ENCODE measurements at regions not wholly inside any gene's neighbourhood (a gene's known extent, or its start where the extent isn't known, plus 50 kb on each side); places are given as distances from the start of the nearest gene placed in this dataset.

DNA sequence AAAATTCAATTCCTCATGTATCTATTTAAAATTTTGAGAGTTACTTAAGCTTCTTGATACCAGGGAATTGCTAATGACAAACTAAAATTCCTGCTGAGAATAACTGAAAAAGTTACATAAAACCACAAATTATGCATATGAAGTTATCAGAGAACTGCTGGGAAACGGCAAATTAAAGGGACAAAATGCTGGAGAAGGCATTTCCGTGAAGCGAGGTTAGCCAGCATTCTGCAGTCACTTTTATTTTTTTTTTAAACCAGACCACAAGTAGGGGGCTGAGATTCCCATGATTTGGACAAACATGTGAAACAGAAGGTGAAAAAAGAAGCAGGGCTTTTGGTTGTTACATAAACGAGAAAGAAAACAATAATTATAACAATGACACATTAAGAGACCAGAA, 737.6 kb upstream of the CHRM3 start:
- TF ChIP-seq AKAP8 (CRISPR knock-in tag; IDR thresholded peaks at IDR 0.05) (no peak), RNF2 (conservative IDR thresholded peaks at IDR 0.05; ENCODE audit: low read depth) (no peak), CTCF (CRISPR knock-in tag; IDR thresholded peaks at IDR 0.05) (no peak), POLR2A (IDR thresholded peaks at IDR 0.05; ENCODE audit: insufficient read depth in 1 of 2, low read depth in 2 of 2, low read length in 2 of 2) (no peak), SMC3 (IDR thresholded peaks at IDR 0.05; ENCODE audit: low read length) (no peak), MXI1 (IDR thresholded peaks at IDR 0.05; ENCODE audit: borderline replicate concordance, low read depth, low read length) (no peak), FOXA3 (CRISPR knock-in tag; IDR thresholded peaks at IDR 0.05) (no peak), TAF1 (CRISPR knock-in tag; IDR thresholded peaks at IDR 0.05) (no peak)
- TF ChIP-seq, protein P1, sequence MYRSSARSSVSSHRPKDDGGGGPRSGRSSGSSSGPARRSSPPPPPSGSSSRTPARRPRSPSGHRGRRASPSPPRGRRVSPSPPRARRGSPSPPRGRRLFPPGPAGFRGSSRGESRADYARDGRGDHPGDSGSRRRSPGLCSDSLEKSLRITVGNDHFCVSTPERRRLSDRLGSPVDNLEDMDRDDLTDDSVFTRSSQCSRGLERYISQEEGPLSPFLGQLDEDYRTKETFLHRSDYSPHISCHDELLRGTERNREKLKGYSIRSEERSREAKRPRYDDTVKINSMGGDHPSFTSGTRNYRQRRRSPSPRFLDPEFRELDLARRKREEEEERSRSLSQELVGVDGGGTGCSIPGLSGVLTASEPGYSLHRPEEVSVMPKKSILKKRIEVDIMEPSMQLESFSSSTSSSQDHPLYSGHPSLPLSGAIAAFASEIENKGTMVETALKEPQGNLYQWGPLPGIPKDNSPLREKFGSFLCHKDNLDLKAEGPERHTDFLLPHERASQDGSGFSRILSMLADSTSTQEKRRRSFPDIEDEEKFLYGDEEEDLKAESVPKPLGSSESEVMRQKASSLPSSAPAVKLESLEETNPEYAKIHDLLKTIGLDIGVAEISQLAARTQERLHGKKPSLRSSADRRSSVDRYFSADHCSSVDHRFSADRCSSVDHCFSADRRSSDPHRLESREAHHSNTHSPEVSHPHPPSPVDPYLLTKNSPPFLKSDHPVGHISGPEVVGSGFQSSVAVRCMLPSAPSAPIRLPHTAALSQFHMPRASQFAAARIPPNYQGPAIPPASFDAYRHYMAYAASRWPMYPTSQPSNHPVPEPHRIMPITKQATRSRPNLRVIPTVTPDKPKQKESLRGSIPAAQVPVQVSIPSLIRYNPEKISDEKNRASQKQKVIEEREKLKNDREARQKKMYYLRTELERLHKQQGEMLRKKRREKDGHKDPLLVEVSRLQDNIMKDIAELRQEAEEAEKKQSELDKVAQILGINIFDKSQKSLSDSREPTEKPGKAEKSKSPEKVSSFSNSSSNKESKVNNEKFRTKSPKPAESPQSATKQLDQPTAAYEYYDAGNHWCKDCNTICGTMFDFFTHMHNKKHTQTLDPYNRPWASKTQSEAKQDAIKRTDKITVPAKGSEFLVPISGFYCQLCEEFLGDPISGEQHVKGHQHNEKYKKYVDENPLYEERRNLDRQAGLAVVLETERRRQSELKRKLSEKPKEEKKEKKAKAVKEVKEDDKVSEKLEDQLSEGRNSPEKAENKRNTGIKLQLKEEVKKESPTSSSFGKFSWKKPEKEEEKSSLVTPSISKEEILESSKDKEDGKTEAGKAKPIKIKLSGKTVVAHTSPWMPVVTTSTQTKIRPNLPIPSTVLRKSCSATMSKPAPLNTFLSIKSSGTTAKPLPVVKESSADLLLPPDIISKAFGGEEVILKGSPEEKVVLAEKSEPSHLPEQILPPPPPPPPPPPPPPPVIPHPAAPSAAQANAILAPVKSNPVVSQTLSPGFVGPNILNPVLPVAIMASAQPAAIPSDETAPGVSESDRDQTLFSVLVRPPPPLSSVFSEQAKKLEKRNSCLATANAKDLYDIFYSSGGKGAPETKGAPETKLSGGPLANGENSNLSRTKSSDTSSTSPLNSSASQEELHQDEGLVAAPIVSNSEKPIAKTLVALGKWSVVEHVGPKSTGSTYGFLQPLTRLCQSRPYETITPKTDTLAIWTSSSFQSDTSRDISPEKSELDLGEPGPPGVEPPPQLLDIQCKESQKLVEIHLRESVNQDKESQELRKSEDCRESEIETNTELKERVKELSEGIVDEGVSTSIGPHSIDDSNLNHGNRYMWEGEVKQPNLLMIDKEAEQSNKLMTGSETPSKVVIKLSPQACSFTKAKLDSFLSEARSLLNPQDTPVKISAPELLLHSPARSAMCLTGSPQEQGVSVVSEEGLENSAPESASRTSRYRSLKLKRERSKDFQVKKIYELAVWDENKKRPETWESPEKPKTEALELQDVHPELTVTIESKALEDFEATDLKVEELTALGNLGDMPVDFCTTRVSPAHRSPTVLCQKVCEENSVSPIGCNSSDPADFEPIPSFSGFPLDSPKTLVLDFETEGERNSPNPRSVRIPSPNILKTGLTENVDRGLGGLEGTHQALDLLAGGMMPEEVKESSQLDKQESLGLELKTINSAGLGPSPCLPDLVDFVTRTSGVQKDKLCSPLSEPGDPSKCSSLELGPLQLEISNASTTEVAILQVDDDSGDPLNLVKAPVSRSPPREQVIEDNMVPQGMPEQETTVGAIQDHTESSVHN (CRISPR knock-in tag; IDR thresholded peaks at IDR 0.05): no peak
- TF ChIP-seq, protein P2, sequence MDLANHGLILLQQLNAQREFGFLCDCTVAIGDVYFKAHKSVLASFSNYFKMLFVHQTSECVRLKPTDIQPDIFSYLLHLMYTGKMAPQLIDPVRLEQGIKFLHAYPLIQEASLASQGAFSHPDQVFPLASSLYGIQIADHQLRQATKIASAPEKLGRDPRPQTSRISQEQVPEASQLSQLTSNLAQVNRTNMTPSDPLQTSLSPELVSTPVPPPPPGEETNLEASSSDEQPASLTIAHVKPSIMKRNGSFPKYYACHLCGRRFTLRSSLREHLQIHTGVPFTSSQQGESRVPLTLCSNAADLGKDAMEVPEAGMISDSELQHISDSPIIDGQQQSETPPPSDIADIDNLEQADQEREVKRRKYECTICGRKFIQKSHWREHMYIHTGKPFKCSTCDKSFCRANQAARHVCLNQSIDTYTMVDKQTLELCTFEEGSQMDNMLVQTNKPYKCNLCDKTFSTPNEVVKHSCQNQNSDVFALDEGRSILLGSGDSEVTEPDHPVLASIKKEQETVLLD (CRISPR knock-in tag; IDR thresholded peaks at IDR 0.05; ENCODE audit: low read depth): no peak
- TF ChIP-seq, protein P3, sequence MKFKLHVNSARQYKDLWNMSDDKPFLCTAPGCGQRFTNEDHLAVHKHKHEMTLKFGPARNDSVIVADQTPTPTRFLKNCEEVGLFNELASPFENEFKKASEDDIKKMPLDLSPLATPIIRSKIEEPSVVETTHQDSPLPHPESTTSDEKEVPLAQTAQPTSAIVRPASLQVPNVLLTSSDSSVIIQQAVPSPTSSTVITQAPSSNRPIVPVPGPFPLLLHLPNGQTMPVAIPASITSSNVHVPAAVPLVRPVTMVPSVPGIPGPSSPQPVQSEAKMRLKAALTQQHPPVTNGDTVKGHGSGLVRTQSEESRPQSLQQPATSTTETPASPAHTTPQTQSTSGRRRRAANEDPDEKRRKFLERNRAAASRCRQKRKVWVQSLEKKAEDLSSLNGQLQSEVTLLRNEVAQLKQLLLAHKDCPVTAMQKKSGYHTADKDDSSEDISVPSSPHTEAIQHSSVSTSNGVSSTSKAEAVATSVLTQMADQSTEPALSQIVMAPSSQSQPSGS (CRISPR knock-in tag; IDR thresholded peaks at IDR 0.05): no peak
